Thyroid gland (tissue), 4 donors: ENCODE measurements at regions not wholly inside any gene's neighbourhood (a gene's known extent, or its start where the extent isn't known, plus 50 kb on each side); places are given as distances from the start of the nearest gene placed in this dataset.

Experiments used
- POLR2A ChIP-seq, 2 donors: fragments of 450-650 bp; IDR thresholded peaks; one replicate each; pipeline ENCODE4 v1.6.1; 2017; ENCODE audit warnings: antibody characterized with exemption in 2 of 2, mild to moderate bottlenecking in 2 of 2, moderate library complexity in 1 of 2
- TF ChIP-seq, protein P1 (sequence below), 6 experiments: fragments of 200-600 bp in 3 of 6; fragments of 450-650 bp in 3 of 6; sonication (generic) in 3 of 6; IDR thresholded peaks; one replicate each; pipeline ENCODE4 v1.5.1; 2016 to 2019; ENCODE audit warnings: antibody characterized with exemption in 6 of 6, mild to moderate bottlenecking in 2 of 6, inconsistent platforms in 1 of 6, moderate library complexity in 1 of 6

- TF ChIP-seq, protein P1, sequence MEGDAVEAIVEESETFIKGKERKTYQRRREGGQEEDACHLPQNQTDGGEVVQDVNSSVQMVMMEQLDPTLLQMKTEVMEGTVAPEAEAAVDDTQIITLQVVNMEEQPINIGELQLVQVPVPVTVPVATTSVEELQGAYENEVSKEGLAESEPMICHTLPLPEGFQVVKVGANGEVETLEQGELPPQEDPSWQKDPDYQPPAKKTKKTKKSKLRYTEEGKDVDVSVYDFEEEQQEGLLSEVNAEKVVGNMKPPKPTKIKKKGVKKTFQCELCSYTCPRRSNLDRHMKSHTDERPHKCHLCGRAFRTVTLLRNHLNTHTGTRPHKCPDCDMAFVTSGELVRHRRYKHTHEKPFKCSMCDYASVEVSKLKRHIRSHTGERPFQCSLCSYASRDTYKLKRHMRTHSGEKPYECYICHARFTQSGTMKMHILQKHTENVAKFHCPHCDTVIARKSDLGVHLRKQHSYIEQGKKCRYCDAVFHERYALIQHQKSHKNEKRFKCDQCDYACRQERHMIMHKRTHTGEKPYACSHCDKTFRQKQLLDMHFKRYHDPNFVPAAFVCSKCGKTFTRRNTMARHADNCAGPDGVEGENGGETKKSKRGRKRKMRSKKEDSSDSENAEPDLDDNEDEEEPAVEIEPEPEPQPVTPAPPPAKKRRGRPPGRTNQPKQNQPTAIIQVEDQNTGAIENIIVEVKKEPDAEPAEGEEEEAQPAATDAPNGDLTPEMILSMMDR (IDR thresholded peaks at IDR 0.05), result no peak
- TF ChIP-seq POLR2A (IDR thresholded peaks at IDR 0.05), result no peak
These were observed 99.4 kb upstream of the HAND1 start for GRCh38 chr5:154577416-154577815.
